ENCODE measurements at regions not wholly inside any gene's neighbourhood (a gene's known extent, or its start where the extent isn't known, plus 50 kb on each side); places are given as distances from the start of the nearest gene placed in this dataset.

- no peak for TF ChIP-seq CTCF (IDR thresholded peaks at IDR 0.05; ENCODE audit: low read depth, low read length)
- Histone ChIP-seq H3K4me3 (ENCODE audit: low read depth, low read length) (no peak overlapping the region), H3K9me3 (ENCODE audit: control insufficient read depth, insufficient read depth, low read length) (peaks cover 7% of the 10 kb centered on the region; the same call in 1 of the 2 replicates), H3K27me3 (ENCODE audit: control insufficient read depth, insufficient read depth, low read length) (no peaks in the 10 kb centered on the region), H3K27ac (ENCODE audit: low read depth, low read length) (no peak overlapping the region)
- CTCF ChIA-PET = no interaction called here
- no peak for DNase-seq (ENCODE audit: low read depth, low spot score)
- POLR2A ChIA-PET = no interaction called here
Measured at GRCh38 chr21:28675331-28676041, 317.2 kb downstream of the LTN1 start.

GRCh38 chr21:28674763-28675162 lies 317.9 kb downstream of the LTN1 start:
- no peak for DNase-seq (ENCODE audit: low read depth, low spot score)
- no peak overlapping the region for H3K27ac ChIP-seq (ENCODE audit: low read depth, low read length)
- TF ChIP-seq CTCF (IDR thresholded peaks at IDR 0.05; ENCODE audit: low read depth, low read length) = no peak
- peaks cover 7% of the 10 kb centered on the region; the same call in 1 of the 2 replicates for H3K9me3 ChIP-seq (ENCODE audit: control insufficient read depth, insufficient read depth, low read length)
- POLR2A ChIA-PET = no interaction called here
- CTCF ChIA-PET = no interaction called here
- no peak overlapping the region for H3K4me3 ChIP-seq (ENCODE audit: low read depth, low read length)
- H3K27me3 ChIP-seq (ENCODE audit: control insufficient read depth, insufficient read depth, low read length) = no peaks in the 10 kb centered on the region

GRCh38 chr21:28671549-28672195 lies 321.0 kb downstream of the LTN1 start:
- no peak for TF ChIP-seq CTCF (IDR thresholded peaks at IDR 0.05; ENCODE audit: low read depth, low read length)
- ChIA-PET CTCF (no interaction called here), POLR2A (no interaction called here)
- Histone ChIP-seq H3K9me3 (ENCODE audit: control insufficient read depth, insufficient read depth, low read length) (peaks cover 2% of the 10 kb centered on the region; the same call in 1 of the 2 replicates), H3K27ac (ENCODE audit: low read depth, low read length) (no peak overlapping the region), H3K27me3 (ENCODE audit: control insufficient read depth, insufficient read depth, low read length) (no peaks in the 10 kb centered on the region), H3K4me3 (ENCODE audit: low read depth, low read length) (no peak overlapping the region)
- no peak for DNase-seq (ENCODE audit: low read depth, low spot score)

- CTCF ChIA-PET = no interaction called here
- no peak for TF ChIP-seq CTCF (IDR thresholded peaks at IDR 0.05; ENCODE audit: low read depth, low read length)
- DNase-seq (ENCODE audit: low read depth, low spot score) = no peak
- POLR2A ChIA-PET = no interaction called here
- H3K27ac ChIP-seq (ENCODE audit: low read depth, low read length) = no peak overlapping the region
- no peak overlapping the region for H3K4me3 ChIP-seq (ENCODE audit: low read depth, low read length)
- H3K9me3 ChIP-seq (ENCODE audit: control insufficient read depth, insufficient read depth, low read length) = no peaks in the 10 kb centered on the region
- no peaks in the 10 kb centered on the region for H3K27me3 ChIP-seq (ENCODE audit: control insufficient read depth, insufficient read depth, low read length)
Measured at GRCh38 chr21:28669971-28670653, 322.6 kb downstream of the LTN1 start.

GRCh38 chr21:28669321-28669720 lies 323.4 kb downstream of the LTN1 start:
- Histone ChIP-seq H3K27ac (ENCODE audit: low read depth, low read length) (no peak overlapping the region), H3K9me3 (ENCODE audit: control insufficient read depth, insufficient read depth, low read length) (no peaks in the 10 kb centered on the region), H3K4me3 (ENCODE audit: low read depth, low read length) (no peak overlapping the region), H3K27me3 (ENCODE audit: control insufficient read depth, insufficient read depth, low read length) (no peaks in the 10 kb centered on the region)
- no peak for TF ChIP-seq CTCF (IDR thresholded peaks at IDR 0.05; ENCODE audit: low read depth, low read length)
- ChIA-PET CTCF (interaction anchor here (0.6 kb wide), 1 partner anchor 12 kb away, joined by 3 read pairs; no protein-coding TSS in a partner anchor), POLR2A (no interaction called here)
- DNase-seq (ENCODE audit: low read depth, low spot score) = no peak
